ENCODE measurements at regions not wholly inside any gene's neighbourhood (a gene's known extent, or its start where the extent isn't known, plus 50 kb on each side); places are given as distances from the start of the nearest gene placed in this dataset.

GRCh38 chr21:19276665-19277064, 873.1 kb upstream of the TMPRSS15 start:
- TF ChIP-seq CTCF (conservative IDR thresholded peaks at IDR 0.05) (no peak), ZFX (IDR thresholded peaks at IDR 0.05) (no peak)
